Epidermal melanocyte (primary cell): ENCODE measurements at regions not wholly inside any gene's neighbourhood (a gene's known extent, or its start where the extent isn't known, plus 50 kb on each side); places are given as distances from the start of the nearest gene placed in this dataset.

Experiments
- DNase-seq: peaks from one replicate; pipeline ENCODE4 v3.0.0; 2011; ENCODE audit warnings: low spot score; ENCODE audit not compliant: insufficient read length

GRCh38 chr6:19032591-19033295 is 645.6 kb downstream of the RNF144B start:
- DNase-seq = no peak

GRCh38 chr6:19033683-19034082 is 646.5 kb downstream of the RNF144B start:
- no peak for DNase-seq

- DNase-seq = no peak
Observed at GRCh38 chr6:19034986-19035385, 647.8 kb downstream of the RNF144B start.

- no peak for DNase-seq
Observed at GRCh38 chr6:19035461-19036195, 648.5 kb downstream of the RNF144B start.

- DNase-seq = no peak
Observed at GRCh38 chr6:19036196-19036555, 649.0 kb downstream of the RNF144B start.

GRCh38 chr6:19037607-19038006 is 650.5 kb downstream of the RNF144B start:
- DNase-seq = no peak

- DNase-seq = no peak
Observed at GRCh38 chr6:19039287-19039686, 652.1 kb downstream of the RNF144B start.

- DNase-seq = no peak
Observed at GRCh38 chr6:19041906-19042305, 654.8 kb downstream of the RNF144B start.

- no peak for DNase-seq
Observed at GRCh38 chr6:19042420-19042819, 655.3 kb downstream of the RNF144B start.

GRCh38 chr6:19050765-19051164 is 663.6 kb downstream of the RNF144B start:
- no peak for DNase-seq

- DNase-seq = no peak
Observed at GRCh38 chr6:19052219-19052618, 665.1 kb downstream of the RNF144B start.

- no peak for DNase-seq
Observed at GRCh38 chr6:19059102-19059501, 672.0 kb downstream of the RNF144B start.

GRCh38 chr6:19067165-19067564 is 680.0 kb downstream of the RNF144B start:
- no peak for DNase-seq

- no peak for DNase-seq
Observed at GRCh38 chr6:19070520-19070919, 683.4 kb downstream of the RNF144B start.

- no peak for DNase-seq
Observed at GRCh38 chr6:19083801-19084200, 696.7 kb downstream of the RNF144B start.

- DNase-seq = no peak
Observed at GRCh38 chr6:19086480-19086879, 699.3 kb downstream of the RNF144B start.

GRCh38 chr6:19087296-19087695 is 700.1 kb downstream of the RNF144B start:
- no peak for DNase-seq

- DNase-seq = no peak
Observed at GRCh38 chr6:19087897-19088296, 700.7 kb downstream of the RNF144B start.

- DNase-seq = no peak
Observed at GRCh38 chr6:19100752-19101151, 713.6 kb downstream of the RNF144B start.

- DNase-seq = no peak
Observed at GRCh38 chr6:19102936-19103335, 715.8 kb downstream of the RNF144B start.

- no peak for DNase-seq
Observed at GRCh38 chr6:19107468-19107867, 720.3 kb downstream of the RNF144B start.

GRCh38 chr6:19121521-19121920 is 715.6 kb upstream of the ID4 start:
- no peak for DNase-seq

- no peak for DNase-seq
Observed at GRCh38 chr6:19127081-19127480, 710.1 kb upstream of the ID4 start.
